ENCODE measurements at regions not wholly inside any gene's neighbourhood (a gene's known extent, or its start where the extent isn't known, plus 50 kb on each side); places are given as distances from the start of the nearest gene placed in this dataset.
"Not testable (repeated sequence)": the region's sequence is repeated elsewhere in the genome, so short reads cannot be mapped to it uniquely, and the experiment has no call there.

- ATAC-seq (ENCODE audit: poor library complexity); DNase-seq: not testable (repeated sequence)
- intact Hi-C loops (cut with DNase I) = loop anchor here (10.0 kb wide), 1 partner anchor 335 kb away; the partner anchor contains the start of gene AMD1
Measured at GRCh38 chr6:110539277-110540019, 63.0 kb upstream of the SLC22A16 start.

GRCh38 chr6:110538416-110539160 is 62.2 kb upstream of the SLC22A16 start:
- ATAC-seq (ENCODE audit: poor library complexity) = no peak
- intact Hi-C loops (cut with DNase I) = loop anchor here (10.0 kb wide), 1 partner anchor 336 kb away; the partner anchor contains the start of gene AMD1
- DNase-seq = no peak

GRCh38 chr6:110537208-110538123 is 61.1 kb upstream of the SLC22A16 start:
- no peak for DNase-seq
- intact Hi-C loops (cut with DNase I) = loop anchor here (10.0 kb wide), 1 partner anchor 337 kb away; the partner anchor contains the start of gene AMD1
- no peak for ATAC-seq (ENCODE audit: poor library complexity)

GRCh38 chr6:110534731-110535492 is 58.5 kb upstream of the SLC22A16 start:
- intact Hi-C loops (cut with DNase I) = loop anchor here (10.0 kb wide), 1 partner anchor 340 kb away; the partner anchor contains the start of gene AMD1
- ATAC-seq (ENCODE audit: poor library complexity) (no peak), DNase-seq (no peak)

GRCh38 chr6:110532431-110532830 is 56.0 kb upstream of the SLC22A16 start:
- no peak for ATAC-seq (ENCODE audit: poor library complexity)
- DNase-seq = no peak
- intact Hi-C loops (cut with DNase I) = loop anchor here (10.0 kb wide), 1 partner anchor 342 kb away; the partner anchor contains the start of gene AMD1

- ATAC-seq (ENCODE audit: poor library complexity) = no peak
- intact Hi-C loops (cut with DNase I) = loop anchor here (10.0 kb wide), 1 partner anchor 344 kb away; the partner anchor contains the start of gene AMD1
- no peak for DNase-seq
Measured at GRCh38 chr6:110530671-110531070, 54.3 kb upstream of the SLC22A16 start.

- no peak for DNase-seq
- no peak for ATAC-seq (ENCODE audit: poor library complexity)
- intact Hi-C loops (cut with DNase I) = loop anchor here (5.0 to 10.0 kb wide), 2 partner anchors 345 to 422 kb away; partner anchors contain the start of gene AMD1
Measured at GRCh38 chr6:110529907-110530306, 53.5 kb upstream of the SLC22A16 start.

GRCh38 chr6:110529355-110529754 is 52.9 kb upstream of the SLC22A16 start:
- intact Hi-C loops (cut with DNase I) = loop anchor here (5.0 kb wide), 1 partner anchor 423 kb away; no protein-coding TSS in a partner anchor
- no peak for ATAC-seq (ENCODE audit: poor library complexity)
- no peak for DNase-seq

- intact Hi-C loops (cut with DNase I) = loop anchor here (5.0 kb wide), 1 partner anchor 423 kb away; no protein-coding TSS in a partner anchor
- ATAC-seq (ENCODE audit: poor library complexity) (no peak), DNase-seq (no peak)
Measured at GRCh38 chr6:110528930-110529325, 52.5 kb upstream of the SLC22A16 start.

GRCh38 chr6:110528101-110528929 is 51.9 kb upstream of the SLC22A16 start:
- DNase-seq = no peak
- peak; percentile 90 for ATAC-seq (ENCODE audit: poor library complexity)
- intact Hi-C loops (cut with DNase I) = loop anchor here (5.0 kb wide), 1 partner anchor 424 kb away; no protein-coding TSS in a partner anchor

GRCh38 chr6:110527516-110527915 is 51.1 kb upstream of the SLC22A16 start:
- ATAC-seq (ENCODE audit: poor library complexity) = no peak
- intact Hi-C loops (cut with DNase I) = loop anchor here (5.0 kb wide), 1 partner anchor 425 kb away; no protein-coding TSS in a partner anchor
- no peak for DNase-seq

GRCh38 chr6:110526726-110527125 is 50.3 kb upstream of the SLC22A16 start:
- no peak for DNase-seq
- intact Hi-C loops (cut with DNase I) = loop anchor here (5.0 kb wide), 1 partner anchor 426 kb away; no protein-coding TSS in a partner anchor
- no peak for ATAC-seq (ENCODE audit: poor library complexity)

All from Right ventricle myocardium superior (tissue), 1 donor.